Fibroblast of lung (primary cell): ENCODE measurements at regions not wholly inside any gene's neighbourhood (a gene's known extent, or its start where the extent isn't known, plus 50 kb on each side); places are given as distances from the start of the nearest gene placed in this dataset.

ENCODE experiments used
- DNase-seq, 2 donors: peaks; one replicate each; pipeline versions ENCODE4 v3.0.0 to v3.0.0-alpha.2; 2010; ENCODE audit warnings: low read depth in 2 of 2
- H2AFZ ChIP-seq: 2 replicates; pipeline ENCODE4 v1.5.1; 2012; ENCODE audit warnings: low read length, control low read depth, inconsistent platforms
- H3K27ac ChIP-seq: 2 replicates; pipeline ENCODE4 v1.5.1; 2011; ENCODE audit warnings: low read length, control low read depth; ENCODE audit not compliant: insufficient read depth
- H3K27me3 ChIP-seq: 2 replicates; pipeline ENCODE4 v1.5.1; 2011; ENCODE audit warnings: mild to moderate bottlenecking, low read length; ENCODE audit not compliant: control insufficient read depth, insufficient read depth
- H3K36me3 ChIP-seq: 2 replicates; pipeline ENCODE4 v1.5.1; 2011; ENCODE audit warnings: low read length; ENCODE audit not compliant: control insufficient read depth, insufficient read depth
- H3K4me1 ChIP-seq: 2 replicates; pipeline ENCODE4 v1.5.1; 2011; ENCODE audit warnings: low read length; ENCODE audit not compliant: control insufficient read depth, insufficient read depth; ENCODE audit errors: extremely low read depth
- H3K4me2 ChIP-seq: 2 replicates; pipeline ENCODE4 v1.5.1; 2011; ENCODE audit warnings: low read length, control low read depth; ENCODE audit not compliant: insufficient read depth; ENCODE audit errors: extremely low read depth
- H3K4me3 ChIP-seq, 4 experiments: fragments of 200-600 bp in 1 of 4; sonication (generic) in 1 of 4; replicated peaks in 1 of 4; 2 replicates each; pipeline ENCODE4 v1.5.1; 2011 to 2016; ENCODE audit warnings: low read length in 4 of 4, low read depth in 3 of 4, mild to moderate bottlenecking in 3 of 4, control low read depth in 2 of 4, inconsistent platforms in 1 of 4, mixed read lengths in 1 of 4; ENCODE audit not compliant: insufficient read depth in 1 of 4; ENCODE audit errors: control extremely low read depth in 1 of 4
- H3K79me2 ChIP-seq: 2 replicates; pipeline ENCODE4 v1.5.1; 2012; ENCODE audit warnings: mild to moderate bottlenecking, low read length, inconsistent platforms; ENCODE audit not compliant: control insufficient read depth, insufficient read depth
- H3K9ac ChIP-seq: 2 replicates; pipeline ENCODE4 v1.5.1; 2011; ENCODE audit warnings: mild to moderate bottlenecking, low read length, control low read depth; ENCODE audit not compliant: insufficient read depth
- H3K9me3 ChIP-seq: 2 replicates; pipeline ENCODE4 v1.5.1; 2012; ENCODE audit warnings: low read depth, low read length; ENCODE audit not compliant: control insufficient read depth, insufficient read depth
- H4K20me1 ChIP-seq: 2 replicates; pipeline ENCODE4 v1.5.1; 2011; ENCODE audit warnings: low read length; ENCODE audit not compliant: control insufficient read depth, insufficient read depth; ENCODE audit errors: extremely low read depth
- CTCF ChIP-seq, 2 donors: IDR thresholded peaks in 1 of 2; conservative IDR thresholded peaks in 1 of 2; 1 replicate in 1 of 2; 2 replicates in 1 of 2; pipeline ENCODE4 v1.5.1; 2011 to 2012; ENCODE audit warnings: low read length in 2 of 2, control low read depth in 1 of 2, inconsistent platforms in 1 of 2, low read depth in 1 of 2, mild to moderate bottlenecking in 1 of 2
- EZH2 ChIP-seq: IDR thresholded peaks from 2 replicates; pipeline ENCODE4 v1.5.1; 2012; ENCODE audit warnings: low read length, control low read depth, mild to moderate bottlenecking; ENCODE audit errors: missing control alignments

DNA sequence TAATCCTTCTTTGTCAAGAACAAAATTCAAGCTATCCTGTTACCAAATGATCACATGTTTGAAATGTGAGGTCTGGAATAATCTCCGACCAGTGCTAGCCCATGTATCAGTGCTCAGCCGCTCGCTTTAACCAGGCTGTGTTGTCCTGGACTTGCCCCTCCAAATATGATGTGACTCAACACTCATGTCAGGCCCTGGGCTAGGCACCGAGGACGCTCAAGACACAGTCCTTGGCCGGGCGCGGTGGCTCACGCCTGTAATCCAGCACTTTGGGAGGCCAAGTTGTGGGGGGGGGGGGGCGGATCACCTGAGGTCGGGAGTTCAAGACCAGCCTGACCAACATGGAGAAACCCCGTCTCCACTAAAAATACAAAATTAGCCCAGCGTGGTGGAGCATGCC, 54.1 kb upstream of the WNT7B start:
- H2AFZ ChIP-seq: no peak overlapping the region
- no peak overlapping the region for H3K9ac ChIP-seq
- TF ChIP-seq EZH2: no peak
- no peak for TF ChIP-seq CTCF (conservative IDR thresholded peaks at IDR 0.05 in 1 of 2, IDR thresholded peaks at IDR 0.05 in 1 of 2; ENCODE audit: low read depth in 1 of 2, low read length in 2 of 2)
- H3K4me2 ChIP-seq: no peak overlapping the region
- peaks cover 3% of the 10 kb centered on the region for H3K27me3 ChIP-seq
- H3K79me2 ChIP-seq: no peaks in the 10 kb centered on the region
- H3K9me3 ChIP-seq: no peaks in the 10 kb centered on the region
- H3K4me1 ChIP-seq: peaks cover 4% of the 10 kb centered on the region
- DNase-seq: no peak
- H3K27ac ChIP-seq: no peak overlapping the region
- H3K4me3 ChIP-seq: no peak overlapping the region
- no peaks in the 10 kb centered on the region for H3K36me3 ChIP-seq
- no peaks in the 10 kb centered on the region for H4K20me1 ChIP-seq

GRCh38 chr22:46031557-46031956, 54.6 kb upstream of the WNT7B start:
- Histone ChIP-seq H3K4me2 (no peak overlapping the region), H3K79me2 (peaks cover 5% of the 10 kb centered on the region), H3K36me3 (no peaks in the 10 kb centered on the region), H3K27me3 (peaks cover under 1% of the 10 kb centered on the region), H3K27ac (no peak overlapping the region), H4K20me1 (no peaks in the 10 kb centered on the region), H3K9ac (no peak overlapping the region), H3K4me3 (no peak overlapping the region), H3K9me3 (no peaks in the 10 kb centered on the region), H3K4me1 (peaks cover 6% of the 10 kb centered on the region), H2AFZ (no peak overlapping the region)
- TF ChIP-seq EZH2 (no peak), CTCF (conservative IDR thresholded peaks at IDR 0.05 in 1 of 2, IDR thresholded peaks at IDR 0.05 in 1 of 2; ENCODE audit: low read depth in 1 of 2, low read length in 2 of 2) (no peak)
- DNase-seq: no peak

- Histone ChIP-seq H3K9ac (no peak overlapping the region), H3K4me3 (no peak overlapping the region), H3K79me2 (peaks cover 10% of the 10 kb centered on the region), H2AFZ (no peak overlapping the region), H3K36me3 (no peaks in the 10 kb centered on the region), H3K27me3 (no peaks in the 10 kb centered on the region), H4K20me1 (no peaks in the 10 kb centered on the region), H3K4me2 (no peak overlapping the region), H3K27ac (no peak overlapping the region), H3K9me3 (no peaks in the 10 kb centered on the region), H3K4me1 (peaks cover 6% of the 10 kb centered on the region)
- DNase-seq: no peak
- TF ChIP-seq EZH2 (no peak), CTCF (conservative IDR thresholded peaks at IDR 0.05 in 1 of 2, IDR thresholded peaks at IDR 0.05 in 1 of 2; ENCODE audit: low read depth in 1 of 2, low read length in 2 of 2) (no peak)
Measured at GRCh38 chr22:46031965-46032851, 55.2 kb upstream of the WNT7B start.
